HG03558 (cell line): ENCODE measurements at regions not wholly inside any gene's neighbourhood (a gene's known extent, or its start where the extent isn't known, plus 50 kb on each side); places are given as distances from the start of the nearest gene placed in this dataset.
"Not testable (repeated sequence)": the region's sequence is repeated elsewhere in the genome, so short reads cannot be mapped to it uniquely, and the experiment has no call there.

ENCODE experiments used
- ATAC-seq: cut with Tn5 transposase; IDR thresholded peaks from one replicate; pipeline ENCODE4 v1.9.1; 2021; ENCODE audit warnings: moderate number of reproducible peaks; ENCODE audit not compliant: unreplicated experiment; ENCODE audit errors: extremely low read depth

- ATAC-seq: no peak
Measured at GRCh38 chr12:84166812-84167211, 745.8 kb downstream of the SLC6A15 start.

GRCh38 chr12:84165998-84166571 lies 746.5 kb downstream of the SLC6A15 start:
- ATAC-seq: no peak

GRCh38 chr12:84161296-84161695 lies 751.3 kb downstream of the SLC6A15 start:
- no peak for ATAC-seq

GRCh38 chr12:84159260-84159659 lies 753.3 kb downstream of the SLC6A15 start:
- ATAC-seq: no peak

- ATAC-seq: no peak
Measured at GRCh38 chr12:84157170-84157569, 755.4 kb downstream of the SLC6A15 start.

- ATAC-seq: not testable (repeated sequence)
Measured at GRCh38 chr12:84154991-84155930, 757.3 kb downstream of the SLC6A15 start.

GRCh38 chr12:84154439-84154990 lies 758.1 kb downstream of the SLC6A15 start:
- ATAC-seq: not testable (repeated sequence)

GRCh38 chr12:84150201-84150600 lies 762.4 kb downstream of the SLC6A15 start:
- ATAC-seq: no peak

GRCh38 chr12:84148335-84148734 lies 764.3 kb downstream of the SLC6A15 start:
- no peak for ATAC-seq

GRCh38 chr12:84136862-84137367 lies 775.7 kb downstream of the SLC6A15 start:
- no peak for ATAC-seq

- ATAC-seq: no peak
Measured at GRCh38 chr12:84135586-84136279, 776.9 kb downstream of the SLC6A15 start.

GRCh38 chr12:84134797-84135366 lies 777.7 kb downstream of the SLC6A15 start:
- ATAC-seq: no peak

- ATAC-seq: no peak
Measured at GRCh38 chr12:84131076-84131475, 781.5 kb downstream of the SLC6A15 start.

- no peak for ATAC-seq
Measured at GRCh38 chr12:84128117-84128991, 784.2 kb downstream of the SLC6A15 start.

GRCh38 chr12:84124211-84124610 lies 788.4 kb downstream of the SLC6A15 start:
- ATAC-seq: no peak

GRCh38 chr12:84117190-84117589 lies 795.4 kb downstream of the SLC6A15 start:
- no peak for ATAC-seq

GRCh38 chr12:84113666-84114065 lies 798.9 kb downstream of the SLC6A15 start:
- no peak for ATAC-seq

GRCh38 chr12:84103886-84104285 lies 808.7 kb downstream of the SLC6A15 start:
- ATAC-seq: not testable (repeated sequence)

- not testable (repeated sequence) for ATAC-seq
Measured at GRCh38 chr12:84101963-84102362, 810.6 kb downstream of the SLC6A15 start.
